Gastroesophageal sphincter (tissue), 3 donors: ENCODE measurements at regions not wholly inside any gene's neighbourhood (a gene's known extent, or its start where the extent isn't known, plus 50 kb on each side); places are given as distances from the start of the nearest gene placed in this dataset.

Experiments used
- CTCF ChIP-seq, 4 experiments: fragments of 200-600 bp in 2 of 4; fragments of 450-650 bp in 2 of 4; sonication (generic) in 1 of 4; IDR thresholded peaks; one replicate each; pipeline ENCODE4 v1.5.1; 2017 to 2019; ENCODE audit warnings: antibody characterized with exemption in 4 of 4, mild to moderate bottlenecking in 2 of 4, moderate library complexity in 2 of 4
- EP300 ChIP-seq: sonication (generic); formaldehyde crosslinking; IDR thresholded peaks from one replicate; pipeline ENCODE4 v1.6.1; 2017; ENCODE audit warnings: antibody characterized with exemption, mild to moderate bottlenecking
- POLR2AphosphoS5 ChIP-seq: sonication (generic); formaldehyde crosslinking; IDR thresholded peaks from one replicate; pipeline ENCODE4 v1.6.1; 2017; ENCODE audit warnings: antibody characterized with exemption

GRCh38 chr12:39006286-39006685 is 100.9 kb upstream of the CPNE8 start:
- TF ChIP-seq CTCF (IDR thresholded peaks at IDR 0.05) (no peak), EP300 (no peak), POLR2AphosphoS5 (no peak)
